GM18951 (cell line): ENCODE measurements at regions not wholly inside any gene's neighbourhood (a gene's known extent, or its start where the extent isn't known, plus 50 kb on each side); places are given as distances from the start of the nearest gene placed in this dataset.
"Not testable (repeated sequence)": the region's sequence is repeated elsewhere in the genome, so short reads cannot be mapped to it uniquely, and the experiment has no call there.

Experiments used
- POLR2A ChIP-seq: IDR thresholded peaks from 4 replicates; pipeline ENCODE4 v1.6.1; 2011; ENCODE audit warnings: mild to moderate bottlenecking; ENCODE audit not compliant: insufficient read length, insufficient read depth; ENCODE audit errors: extremely low read depth
- in situ Hi-C: fragments of 300-500 bp; cut with MboI; formaldehyde crosslinking; loops from one replicate; pipeline ENCODE4 v1.12.0; 2022; ENCODE audit warnings: low sequenced_read_pairs, mixed read lengths, inconsistent platforms; ENCODE audit not compliant: unreplicated experiment

DNA sequence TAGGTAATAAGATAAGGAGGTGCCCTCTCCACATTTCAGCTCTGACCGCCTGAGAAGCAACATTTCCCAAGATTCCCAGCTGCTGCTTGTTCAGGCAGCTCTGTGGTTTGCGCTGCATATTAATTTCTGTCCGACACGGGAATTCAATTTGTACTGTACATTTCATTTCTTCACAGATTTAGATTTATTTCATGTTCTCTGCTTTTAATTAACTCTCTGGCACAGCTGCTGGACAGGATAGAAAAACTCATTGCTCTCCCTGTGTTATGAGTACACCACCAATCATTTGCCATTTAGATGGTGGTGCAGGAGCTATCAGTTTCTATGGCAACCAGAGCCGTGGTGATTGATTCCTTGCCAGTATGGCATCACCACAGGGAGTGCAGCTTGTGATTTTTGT lies 558.5 kb downstream of the DMRTA1 start:
- TF ChIP-seq POLR2A, result no peak
- in situ Hi-C loops, result no loop called here

DNA sequence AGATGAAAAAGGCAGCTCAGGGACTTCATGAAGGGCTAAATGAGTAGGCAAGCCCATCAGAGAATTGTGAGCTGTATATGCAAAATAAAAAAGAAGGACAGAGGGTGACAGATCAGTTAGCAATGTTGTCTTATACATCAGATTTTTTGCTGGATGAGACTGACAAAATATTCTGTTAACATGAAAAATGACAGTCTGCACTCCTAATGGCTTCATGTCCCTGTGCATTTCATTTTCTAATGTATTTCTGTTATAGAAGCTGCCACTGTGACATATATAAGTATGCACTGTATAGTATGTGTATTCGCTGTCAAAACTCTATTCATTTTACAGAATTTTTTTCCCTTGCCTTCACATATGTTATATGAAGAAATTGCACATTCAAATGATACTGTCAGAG lies 559.5 kb downstream of the DMRTA1 start:
- TF ChIP-seq POLR2A, result no peak
- in situ Hi-C loops, result no loop called here

DNA sequence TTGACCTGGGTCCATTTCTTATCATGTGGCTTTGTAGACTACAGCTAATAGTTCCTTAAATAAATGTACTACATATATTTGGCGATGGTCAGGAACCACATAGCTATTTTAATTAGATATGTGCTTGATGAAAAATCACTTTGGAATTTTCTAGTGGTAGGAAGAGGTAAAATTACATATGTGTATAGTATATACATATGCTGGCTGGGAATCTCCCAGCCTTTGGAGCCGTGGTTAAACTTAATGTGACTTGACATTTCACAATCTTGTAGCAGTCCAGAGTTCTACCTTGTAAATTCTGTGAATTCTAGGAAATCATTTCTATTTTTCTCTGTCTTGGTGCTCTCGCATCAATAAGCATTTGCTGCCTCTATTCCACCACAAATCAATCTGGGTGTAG lies 565.0 kb downstream of the DMRTA1 start:
- in situ Hi-C loops, result no loop called here
- TF ChIP-seq POLR2A, result no peak

DNA sequence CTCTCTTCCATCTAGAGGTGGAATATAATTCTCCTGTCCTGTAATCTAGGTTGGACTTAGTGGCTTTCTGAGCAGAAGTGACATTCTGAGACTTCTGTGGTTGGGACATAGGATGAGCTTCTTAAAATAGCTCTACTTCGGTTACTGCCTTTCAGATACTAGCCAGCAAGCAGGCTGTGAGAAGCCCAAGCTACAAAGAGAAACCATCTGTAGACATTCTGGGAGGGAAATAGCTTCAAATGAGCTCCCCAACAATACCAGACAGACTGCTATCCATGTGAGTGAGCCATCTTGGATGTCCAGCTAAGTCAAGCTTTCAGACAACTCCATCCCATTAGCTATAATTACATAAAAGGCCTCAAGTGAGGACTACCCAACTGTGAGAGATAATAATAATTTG lies 568.9 kb downstream of the DMRTA1 start:
- in situ Hi-C loops, result no loop called here
- no peak for TF ChIP-seq POLR2A

DNA sequence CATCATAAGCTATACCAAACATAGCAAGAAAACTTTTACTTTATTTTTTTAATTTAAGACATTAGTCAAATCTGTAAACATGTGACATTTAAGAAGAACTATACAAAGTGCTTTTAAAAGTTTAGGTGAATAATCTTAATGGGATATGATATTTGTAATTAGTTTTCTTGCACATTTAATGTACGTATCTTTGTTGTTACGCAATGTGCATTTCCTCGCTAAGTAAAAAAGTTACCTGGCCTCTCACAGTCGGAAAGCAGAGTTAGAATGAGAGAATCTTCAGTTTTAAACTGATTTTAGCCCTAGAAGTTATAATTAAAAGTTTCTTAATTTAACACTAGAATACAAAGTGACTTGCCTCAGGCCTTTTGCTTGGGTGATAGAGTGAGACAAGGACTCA lies 589.8 kb downstream of the DMRTA1 start:
- TF ChIP-seq POLR2A, result no peak
- in situ Hi-C loops, result no loop called here

DNA sequence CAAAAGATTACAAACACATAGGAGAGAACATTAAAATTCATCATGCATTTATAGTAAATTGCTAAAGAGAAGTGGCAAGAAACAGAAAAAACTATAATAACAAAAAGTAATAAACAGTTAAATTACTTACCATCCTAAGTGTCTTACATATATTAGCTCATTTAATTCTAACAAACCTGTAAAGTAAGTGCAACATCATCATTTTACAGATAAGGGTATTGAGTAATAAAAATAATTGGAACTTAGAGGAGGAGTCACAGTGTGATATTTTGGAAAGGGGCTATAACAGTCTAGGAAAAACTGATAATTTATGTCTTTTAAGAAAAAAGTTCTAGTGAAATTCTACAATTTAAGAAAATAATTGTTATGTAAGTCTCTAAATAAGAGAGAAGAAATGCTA lies 592.8 kb downstream of the DMRTA1 start:
- no peak for TF ChIP-seq POLR2A
- in situ Hi-C loops, result no loop called here

DNA sequence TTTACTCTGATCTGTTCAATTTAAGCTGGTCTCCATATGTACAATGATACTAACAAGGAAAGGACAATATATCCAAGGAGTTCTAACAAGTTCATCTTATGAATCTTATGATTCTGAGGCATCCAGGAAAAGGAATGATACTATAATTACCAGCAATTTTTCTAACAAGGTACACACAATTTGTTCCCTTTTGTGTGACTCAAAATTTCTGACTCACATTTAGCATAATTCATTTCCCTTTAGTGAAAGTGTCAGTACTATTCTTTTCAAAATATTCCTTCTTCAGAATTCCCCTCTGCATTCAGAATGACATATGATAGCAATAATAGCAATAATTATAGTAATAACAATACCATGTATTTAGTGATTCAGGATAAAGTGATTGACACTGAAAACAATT lies 594.8 kb downstream of the DMRTA1 start:
- in situ Hi-C loops, result no loop called here
- no peak for TF ChIP-seq POLR2A

DNA sequence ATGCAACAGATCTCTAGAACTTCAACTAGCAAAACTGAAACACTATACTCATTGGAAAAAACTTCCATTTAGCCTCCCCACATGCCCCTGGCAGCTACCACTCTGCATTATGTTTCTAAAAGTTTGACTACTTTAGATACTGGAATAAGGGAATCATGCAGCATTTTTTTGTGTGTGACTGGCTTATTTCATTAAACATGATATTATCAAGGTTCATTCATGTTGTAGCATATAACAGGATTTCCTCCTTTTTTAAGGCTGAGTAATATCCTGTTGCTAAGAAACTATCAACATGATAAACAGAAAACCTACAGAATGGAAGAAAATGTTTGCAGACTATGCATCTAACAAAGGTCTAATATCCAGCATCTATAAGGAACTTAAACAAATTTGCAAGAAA lies 597.9 kb downstream of the DMRTA1 start:
- in situ Hi-C loops, result no loop called here
- no peak for TF ChIP-seq POLR2A

DNA sequence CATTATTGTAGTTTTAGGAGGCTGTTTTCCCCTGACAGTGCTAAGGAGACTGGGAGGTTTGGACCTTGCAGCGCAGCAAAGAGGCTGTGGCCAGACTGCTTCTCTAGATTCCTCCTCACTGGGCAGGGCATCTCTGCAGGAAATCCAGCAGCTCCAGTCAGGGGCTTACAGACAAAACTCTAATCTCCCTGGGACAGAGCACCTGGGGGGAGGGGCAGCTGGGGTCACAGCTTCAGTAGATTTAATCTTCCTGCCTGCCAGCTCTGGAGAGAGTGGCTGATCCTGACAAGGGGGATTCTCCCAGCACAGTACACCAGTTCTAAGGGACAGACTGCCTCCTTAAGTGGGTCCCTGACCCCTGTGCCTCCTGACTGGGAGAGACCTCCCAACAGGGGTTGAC lies 599.4 kb downstream of the DMRTA1 start:
- in situ Hi-C loops, result not testable (repeated sequence)

DNA sequence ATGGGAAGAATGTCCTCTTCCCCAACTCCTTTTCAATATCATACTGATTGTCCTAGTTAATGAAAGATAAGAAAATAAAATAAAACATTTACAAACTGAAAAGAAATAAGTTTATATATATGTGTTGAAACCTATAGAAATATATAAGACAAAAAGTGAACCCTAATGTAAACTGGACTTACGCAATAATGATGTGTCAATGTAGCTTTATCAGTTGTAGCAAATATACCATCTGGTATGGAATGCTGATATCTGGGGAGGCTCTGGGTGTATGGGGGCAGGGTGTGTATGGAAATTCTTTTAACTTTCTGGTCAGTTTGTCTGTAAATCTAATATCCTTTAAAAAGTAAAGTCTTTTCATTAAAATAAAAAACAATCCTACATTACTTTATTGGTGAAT lies 603.9 kb downstream of the DMRTA1 start:
- TF ChIP-seq POLR2A, result no peak
- in situ Hi-C loops, result no loop called here

DNA sequence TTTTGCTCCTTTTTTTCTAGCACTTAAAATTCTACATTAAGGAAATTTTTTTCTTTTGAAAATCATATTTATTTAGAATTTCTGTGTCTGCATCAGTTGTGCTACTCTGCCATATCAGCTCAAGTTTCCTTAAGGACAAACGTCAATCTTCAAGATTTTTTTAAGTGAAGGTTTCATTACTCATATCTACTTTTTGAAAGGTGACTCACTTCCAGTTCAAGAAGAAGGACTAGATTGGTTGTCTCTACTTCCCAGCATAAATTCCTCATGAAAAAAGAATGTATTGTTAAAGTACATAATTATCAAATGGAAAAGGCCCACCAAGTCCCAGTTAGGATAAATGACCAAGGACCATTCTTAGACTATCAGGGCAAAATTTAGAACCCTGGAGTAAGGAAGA lies 626.5 kb downstream of the DMRTA1 start:
- no peak for TF ChIP-seq POLR2A
- in situ Hi-C loops, result no loop called here

DNA sequence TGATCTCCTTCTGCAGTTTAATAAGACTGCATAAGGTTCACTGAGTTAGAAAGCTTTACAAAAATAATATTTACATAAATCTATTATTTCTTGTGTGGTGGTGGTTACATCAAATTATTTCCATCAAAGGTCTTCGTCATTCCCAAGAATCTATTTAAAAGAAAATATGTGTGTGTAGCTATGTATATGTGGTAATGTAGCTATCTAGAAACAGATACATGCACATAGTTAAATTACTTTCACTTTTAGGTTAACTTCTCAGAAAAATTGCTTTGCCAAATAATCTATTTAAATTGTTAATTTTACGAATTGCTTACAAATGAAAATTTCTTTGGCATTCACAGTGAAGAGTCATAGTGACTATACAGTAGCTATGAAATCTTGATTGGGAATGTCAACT lies 633.2 kb downstream of the DMRTA1 start:
- in situ Hi-C loops, result no loop called here
- no peak for TF ChIP-seq POLR2A

DNA sequence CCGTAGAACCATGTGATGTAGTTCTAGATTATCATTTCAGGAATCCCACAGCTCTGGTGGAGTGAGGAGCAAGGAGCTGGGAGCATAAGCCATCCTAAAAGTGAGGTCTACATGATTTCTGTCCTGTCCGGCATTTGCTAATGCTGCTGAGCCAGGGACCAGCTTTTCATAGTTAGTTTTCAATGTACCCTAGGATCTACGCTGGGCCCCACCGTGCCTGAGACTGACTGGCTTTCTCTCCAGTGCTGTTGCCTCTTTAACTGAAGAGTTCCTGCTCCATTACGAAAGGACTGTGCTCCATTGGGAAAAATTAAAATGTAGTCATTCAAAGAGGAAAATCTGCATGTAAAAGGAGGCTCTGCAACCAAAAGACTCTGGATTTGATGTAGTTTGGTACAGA lies 634.8 kb downstream of the DMRTA1 start:
- no peak for TF ChIP-seq POLR2A
- in situ Hi-C loops, result no loop called here

DNA sequence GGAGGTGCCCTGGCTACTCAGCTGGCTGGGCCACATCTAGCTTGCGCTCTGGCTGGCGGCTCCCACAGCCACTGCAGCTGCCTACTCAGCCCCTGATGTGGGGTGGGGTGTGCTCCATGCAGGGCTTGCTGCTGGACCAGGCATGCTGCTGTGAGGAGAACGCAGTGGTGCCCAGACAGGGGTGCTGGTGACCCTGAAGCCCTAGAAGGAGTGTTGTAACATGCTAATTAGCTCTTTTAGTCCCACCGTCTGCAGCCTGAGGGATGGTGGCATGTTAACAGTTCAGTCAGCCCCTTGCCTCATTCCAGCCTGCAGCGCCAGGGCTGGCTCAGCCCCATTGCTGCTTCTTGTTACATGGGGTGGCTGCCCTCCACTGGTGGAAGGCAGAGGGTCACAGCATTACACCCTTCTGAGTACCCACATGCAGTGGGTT lies 642.3 kb downstream of the DMRTA1 start:
- in situ Hi-C loops, result no loop called here

DNA sequence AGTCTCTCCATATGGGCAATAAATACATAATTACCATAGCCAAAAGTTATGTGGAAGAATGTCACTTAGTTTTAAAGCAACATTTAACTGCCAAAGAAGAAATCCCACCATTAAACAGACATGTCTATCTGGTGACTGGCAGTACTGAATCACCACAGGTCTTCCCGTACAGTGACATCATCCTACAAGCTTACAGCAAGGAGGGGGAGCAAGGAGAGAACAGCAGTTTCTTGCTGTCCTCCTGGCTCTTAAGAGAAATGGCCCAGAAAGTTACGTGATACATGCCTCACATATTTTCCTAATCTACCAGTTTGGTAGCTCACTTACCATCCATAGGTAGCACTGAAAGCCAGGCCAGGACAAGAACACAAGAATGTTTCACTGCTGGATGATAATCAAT lies 671.0 kb downstream of the DMRTA1 start:
- TF ChIP-seq POLR2A, result no peak
- in situ Hi-C loops, result no loop called here

More for the DNA sequence above, 642.3 kb downstream of the DMRTA1 start:
- TF ChIP-seq POLR2A, result no peak
